DMS53 (cell line): ENCODE measurements at regions not wholly inside any gene's neighbourhood (a gene's known extent, or its start where the extent isn't known, plus 50 kb on each side); places are given as distances from the start of the nearest gene placed in this dataset.
"Not testable (repeated sequence)": the region's sequence is repeated elsewhere in the genome, so short reads cannot be mapped to it uniquely, and the experiment has no call there.

Experiments used
- DNase-seq: peaks from one replicate; lab custom pipeline; 2025; lab: John Stamatoyannopoulos, UW

GRCh38 chr10:33067917-33068316 lies 109.9 kb upstream of the ITGB1 start:
- no peak for DNase-seq

- no peak for DNase-seq
Observed at GRCh38 chr10:33067481-33067880, 109.5 kb upstream of the ITGB1 start.

GRCh38 chr10:33066558-33067236 lies 108.7 kb upstream of the ITGB1 start:
- no peak for DNase-seq

- DNase-seq: peak; percentile 39
Observed at GRCh38 chr10:33065111-33065510, 107.1 kb upstream of the ITGB1 start.

GRCh38 chr10:33064706-33065105 lies 106.7 kb upstream of the ITGB1 start:
- DNase-seq: no peak

- no peak for DNase-seq
Observed at GRCh38 chr10:33057620-33058019, 99.6 kb upstream of the ITGB1 start.

GRCh38 chr10:33056828-33057596 lies 99.0 kb upstream of the ITGB1 start:
- no peak for DNase-seq

GRCh38 chr10:33055625-33056024 lies 97.6 kb upstream of the ITGB1 start:
- no peak for DNase-seq

- DNase-seq: no peak
Observed at GRCh38 chr10:33052915-33053810, 95.1 kb upstream of the ITGB1 start.

- DNase-seq: no peak
Observed at GRCh38 chr10:33052263-33052875, 94.3 kb upstream of the ITGB1 start.

GRCh38 chr10:33049963-33050920 lies 92.2 kb upstream of the ITGB1 start:
- DNase-seq: not testable (repeated sequence)

GRCh38 chr10:33048223-33048622 lies 90.2 kb upstream of the ITGB1 start:
- no peak for DNase-seq

- no peak for DNase-seq
Observed at GRCh38 chr10:33047655-33048054, 89.6 kb upstream of the ITGB1 start.

GRCh38 chr10:33046792-33047191 lies 88.8 kb upstream of the ITGB1 start:
- no peak for DNase-seq

- no peak for DNase-seq
Observed at GRCh38 chr10:33045421-33045820, 87.4 kb upstream of the ITGB1 start.

GRCh38 chr10:33042565-33042964 lies 84.5 kb upstream of the ITGB1 start:
- DNase-seq: peak; percentile 49

GRCh38 chr10:33041783-33042437 lies 83.9 kb upstream of the ITGB1 start:
- DNase-seq: peak; percentile 11

- DNase-seq: no peak
Observed at GRCh38 chr10:33040436-33040835, 82.4 kb upstream of the ITGB1 start.

GRCh38 chr10:33039181-33039580 lies 81.2 kb upstream of the ITGB1 start:
- DNase-seq: peak; percentile 65

- DNase-seq: no peak
Observed at GRCh38 chr10:33038672-33039071, 80.6 kb upstream of the ITGB1 start.
